Right lobe of liver (tissue), 4 donors: ENCODE measurements at regions not wholly inside any gene's neighbourhood (a gene's known extent, or its start where the extent isn't known, plus 50 kb on each side); places are given as distances from the start of the nearest gene placed in this dataset.

Experiments
- POLR2A ChIP-seq: fragments of 450-650 bp; IDR thresholded peaks from one replicate; pipeline ENCODE4 v1.6.1; 2017; ENCODE audit warnings: antibody characterized with exemption, mild to moderate bottlenecking
- TF ChIP-seq, protein P1 (sequence below), 4 donors: fragments of 200-600 bp in 3 of 4; fragments of 450-650 bp in 1 of 4; IDR thresholded peaks; one replicate each; pipeline versions ENCODE4 v1.5.1 to v1.8.0; 2016 to 2022; ENCODE audit warnings: antibody characterized with exemption in 4 of 4, mild to moderate bottlenecking in 2 of 4
- donor health status: DM: no; HTN: no; CAD: no.
- donor health status: DM: no; HTN: no; CAD: no.
- donor health status: DM: no; HTN: yes; CAD: no.

DNA sequence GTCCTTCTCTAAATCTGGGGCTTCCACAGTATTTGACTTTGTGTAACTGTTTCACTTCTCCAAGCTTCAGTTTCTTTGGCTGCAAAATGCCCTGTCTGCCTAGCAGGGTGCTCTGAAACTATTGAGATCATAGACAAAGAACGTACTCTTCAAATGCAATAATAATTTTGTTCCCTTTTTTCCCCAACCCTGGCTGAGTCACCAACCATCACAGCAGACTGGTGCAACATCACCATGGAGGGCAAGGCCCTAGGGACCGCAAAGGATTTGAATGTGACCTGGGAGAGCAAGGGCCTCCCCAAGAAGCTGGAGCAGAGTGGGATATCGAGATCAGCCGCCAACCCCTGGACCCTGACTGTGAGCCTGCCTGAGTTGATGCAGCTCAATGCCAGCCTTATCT lies 115.0 kb downstream of the FCRL5 start:
- TF ChIP-seq, protein P1, sequence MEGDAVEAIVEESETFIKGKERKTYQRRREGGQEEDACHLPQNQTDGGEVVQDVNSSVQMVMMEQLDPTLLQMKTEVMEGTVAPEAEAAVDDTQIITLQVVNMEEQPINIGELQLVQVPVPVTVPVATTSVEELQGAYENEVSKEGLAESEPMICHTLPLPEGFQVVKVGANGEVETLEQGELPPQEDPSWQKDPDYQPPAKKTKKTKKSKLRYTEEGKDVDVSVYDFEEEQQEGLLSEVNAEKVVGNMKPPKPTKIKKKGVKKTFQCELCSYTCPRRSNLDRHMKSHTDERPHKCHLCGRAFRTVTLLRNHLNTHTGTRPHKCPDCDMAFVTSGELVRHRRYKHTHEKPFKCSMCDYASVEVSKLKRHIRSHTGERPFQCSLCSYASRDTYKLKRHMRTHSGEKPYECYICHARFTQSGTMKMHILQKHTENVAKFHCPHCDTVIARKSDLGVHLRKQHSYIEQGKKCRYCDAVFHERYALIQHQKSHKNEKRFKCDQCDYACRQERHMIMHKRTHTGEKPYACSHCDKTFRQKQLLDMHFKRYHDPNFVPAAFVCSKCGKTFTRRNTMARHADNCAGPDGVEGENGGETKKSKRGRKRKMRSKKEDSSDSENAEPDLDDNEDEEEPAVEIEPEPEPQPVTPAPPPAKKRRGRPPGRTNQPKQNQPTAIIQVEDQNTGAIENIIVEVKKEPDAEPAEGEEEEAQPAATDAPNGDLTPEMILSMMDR (IDR thresholded peaks at IDR 0.05): no peak
- no peak for TF ChIP-seq POLR2A
